GM12872 (cell line): ENCODE measurements at regions not wholly inside any gene's neighbourhood (a gene's known extent, or its start where the extent isn't known, plus 50 kb on each side); places are given as distances from the start of the nearest gene placed in this dataset.

Source experiments
- CTCF ChIP-seq: IDR thresholded peaks from 3 replicates; pipeline ENCODE4 v1.5.1; 2011; ENCODE audit warnings: low read depth, mild to moderate bottlenecking, low read length, moderate library complexity; ENCODE audit not compliant: insufficient read depth

- TF ChIP-seq CTCF: no peak
These were observed 112.3 kb upstream of the PRSS16 start for GRCh38 chr6:27135087-27135657.

DNA sequence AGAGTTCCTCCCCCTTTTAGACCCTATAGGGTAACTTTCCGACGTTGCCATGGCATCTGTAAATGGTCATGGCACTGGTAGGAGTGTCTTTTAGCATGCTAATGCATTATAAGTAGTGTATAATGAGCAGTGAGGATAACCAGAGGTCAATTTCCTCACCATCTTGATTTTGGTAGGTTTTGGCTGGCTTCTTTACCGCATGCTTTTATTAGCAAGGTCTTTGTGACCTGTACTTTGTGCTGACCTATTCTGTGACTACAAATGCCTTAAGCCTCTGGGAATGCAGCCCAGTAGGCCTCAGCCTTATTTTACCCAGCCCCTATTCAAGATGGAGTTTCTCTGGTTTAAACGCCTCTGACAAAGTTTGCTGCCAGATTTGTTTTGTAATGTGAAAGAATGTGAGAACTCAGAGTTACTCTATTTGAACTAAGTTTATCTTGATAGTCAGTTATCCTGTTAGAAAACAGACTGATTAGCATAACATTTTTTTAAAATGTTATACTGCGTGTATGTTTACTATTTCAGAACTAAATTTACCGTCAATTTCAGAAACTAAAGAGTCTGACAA, 111.3 kb upstream of the PRSS16 start:
- TF ChIP-seq CTCF: no peak

DNA sequence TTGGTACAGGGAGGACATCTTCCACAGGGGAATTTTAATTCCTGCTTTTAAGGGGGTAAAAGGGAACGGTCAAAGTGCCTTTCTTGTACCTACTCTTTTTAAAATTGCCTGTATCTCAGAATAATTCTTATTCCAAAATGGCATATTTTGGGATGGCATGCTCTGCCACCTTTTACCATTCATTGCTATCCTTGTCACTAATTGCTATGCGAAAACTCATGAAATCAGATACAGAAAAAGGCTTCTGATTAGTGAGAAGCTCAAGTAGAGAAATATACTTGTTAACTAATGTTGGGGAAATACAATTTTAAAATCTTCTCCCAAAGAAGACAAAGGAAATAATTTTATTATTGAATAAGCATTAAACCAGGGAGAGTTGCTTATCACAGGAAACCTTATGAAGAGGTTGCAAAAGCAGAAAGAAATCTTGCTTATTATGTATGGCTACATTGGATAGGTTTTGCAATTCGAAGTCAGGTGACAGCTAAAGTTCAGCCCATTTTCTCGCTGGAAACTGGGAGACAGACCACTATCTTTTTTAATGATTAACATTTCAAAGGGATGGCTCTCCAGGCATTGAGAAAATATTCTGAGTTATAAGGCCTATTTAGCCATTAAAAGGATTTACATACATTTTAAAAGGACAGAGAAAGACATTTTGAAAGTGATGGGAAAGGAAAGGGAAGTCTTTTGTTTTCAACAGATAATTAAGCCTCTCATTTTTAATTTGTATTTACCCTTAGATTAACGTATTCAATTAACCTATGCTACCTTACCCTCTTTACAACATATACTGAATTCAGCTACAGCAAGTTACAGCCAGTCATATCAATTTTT, 110.3 kb upstream of the PRSS16 start:
- TF ChIP-seq CTCF: no peak

DNA sequence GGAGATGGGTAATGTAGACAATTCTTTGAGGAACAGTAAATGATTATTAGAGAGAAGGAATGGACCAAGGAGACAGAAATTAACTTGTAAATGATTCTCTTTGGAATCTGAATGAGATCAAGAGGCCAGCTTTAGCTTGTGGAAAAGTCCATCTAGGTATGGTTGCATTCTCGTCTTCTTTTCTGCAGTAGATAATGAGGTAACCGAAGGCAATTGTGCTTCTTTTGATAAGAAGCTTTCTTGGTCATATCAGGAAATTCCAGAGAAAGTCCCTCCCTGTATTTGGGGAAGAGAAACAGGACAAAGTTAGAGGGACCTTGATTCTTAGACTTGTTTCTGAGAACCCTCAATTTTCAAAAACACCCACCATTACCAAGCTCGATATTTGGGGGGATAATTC, 109.1 kb upstream of the PRSS16 start:
- no peak for TF ChIP-seq CTCF

- TF ChIP-seq CTCF: no peak
These were observed 108.4 kb upstream of the PRSS16 start for GRCh38 chr6:27138837-27139755.

DNA sequence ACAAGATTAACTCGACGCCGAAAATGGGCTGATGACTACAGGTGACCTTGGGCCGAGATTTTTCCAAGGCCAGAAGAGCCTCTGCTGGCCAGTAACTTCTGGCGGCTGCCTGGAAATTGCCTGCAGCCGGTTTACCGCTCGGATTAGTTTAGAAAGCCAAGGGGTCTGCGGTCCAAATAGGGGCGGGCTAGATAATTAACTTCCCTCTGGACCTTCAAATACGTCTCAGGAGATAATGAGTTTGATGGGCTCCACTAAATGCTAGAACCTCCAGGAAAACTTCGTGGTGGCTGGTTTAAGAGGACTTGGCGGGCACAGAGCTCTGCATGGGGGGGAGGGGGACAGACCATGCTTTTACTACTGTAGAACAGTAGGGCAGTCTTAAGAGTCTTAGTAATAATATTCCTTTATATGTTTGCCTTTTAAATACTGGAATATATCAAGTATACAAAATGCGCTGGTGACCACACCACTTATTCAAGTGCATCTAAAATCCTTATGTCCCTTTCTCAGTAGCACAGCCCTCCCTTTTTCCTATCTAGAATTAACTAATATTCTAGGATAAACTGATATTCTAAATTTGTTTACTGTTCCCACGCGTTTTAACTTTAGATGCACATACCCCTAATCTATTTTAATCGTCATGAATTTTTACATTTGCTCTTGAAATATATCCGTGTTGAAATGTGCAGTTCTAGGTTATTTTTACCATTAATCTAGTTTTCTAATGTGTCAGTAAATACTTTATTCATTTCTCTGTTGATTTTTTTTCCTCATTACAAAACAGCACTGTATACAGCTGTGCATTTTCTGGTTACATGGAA, 107.5 kb upstream of the PRSS16 start:
- TF ChIP-seq CTCF: no peak
